Non-pigmented ciliary epithelial cell (primary cell): ENCODE measurements at regions not wholly inside any gene's neighbourhood (a gene's known extent, or its start where the extent isn't known, plus 50 kb on each side); places are given as distances from the start of the nearest gene placed in this dataset.

ENCODE experiments used
- DNase-seq: peaks from one replicate; pipeline ENCODE4 v3.0.0-alpha.2; 2010; ENCODE audit warnings: low read depth

GRCh38 chr11:95549301-95549700 is 240.3 kb downstream of the FAM76B start:
- no peak for DNase-seq

- no peak for DNase-seq
Observed at GRCh38 chr11:95548416-95548815, 241.2 kb downstream of the FAM76B start.

- DNase-seq = no peak
Observed at GRCh38 chr11:95547976-95548375, 241.6 kb downstream of the FAM76B start.

GRCh38 chr11:95547186-95547585 is 242.4 kb downstream of the FAM76B start:
- DNase-seq = no peak

DNA sequence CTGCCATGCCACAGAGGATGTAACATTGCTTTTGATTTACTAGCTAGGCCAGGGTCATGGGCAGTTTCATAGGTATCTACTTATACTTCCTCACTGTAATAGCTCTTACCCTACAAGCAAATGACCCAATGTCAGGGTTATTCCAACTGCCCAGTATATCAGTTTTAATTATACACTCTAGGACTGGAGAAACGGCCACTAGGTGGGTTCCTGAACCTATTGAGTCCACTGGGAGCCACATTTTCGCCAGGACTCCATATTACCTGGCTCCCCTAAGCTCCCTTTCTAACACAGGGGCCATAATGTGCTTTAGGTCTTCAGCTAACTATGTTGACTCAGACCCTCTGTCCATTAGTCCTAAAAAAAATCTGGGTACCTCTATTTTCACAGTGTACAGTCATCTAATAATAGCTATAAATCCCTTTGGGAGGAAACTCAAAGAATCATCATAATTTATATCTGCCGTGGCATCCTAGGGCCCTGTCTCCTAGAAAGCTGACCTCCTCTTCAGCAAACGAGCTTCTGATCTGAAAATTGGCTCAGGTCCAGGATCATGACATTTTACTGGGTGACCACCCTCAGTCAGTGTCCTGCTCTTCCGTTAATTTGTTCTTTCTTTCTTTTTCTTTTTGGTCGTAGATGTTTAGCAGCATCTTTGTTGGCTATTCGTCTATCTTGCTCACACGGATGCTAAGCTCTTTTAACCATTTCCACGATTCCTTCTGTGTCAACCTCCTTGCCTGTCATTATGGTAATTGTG is 244.3 kb downstream of the FAM76B start:
- no peak for DNase-seq

DNA sequence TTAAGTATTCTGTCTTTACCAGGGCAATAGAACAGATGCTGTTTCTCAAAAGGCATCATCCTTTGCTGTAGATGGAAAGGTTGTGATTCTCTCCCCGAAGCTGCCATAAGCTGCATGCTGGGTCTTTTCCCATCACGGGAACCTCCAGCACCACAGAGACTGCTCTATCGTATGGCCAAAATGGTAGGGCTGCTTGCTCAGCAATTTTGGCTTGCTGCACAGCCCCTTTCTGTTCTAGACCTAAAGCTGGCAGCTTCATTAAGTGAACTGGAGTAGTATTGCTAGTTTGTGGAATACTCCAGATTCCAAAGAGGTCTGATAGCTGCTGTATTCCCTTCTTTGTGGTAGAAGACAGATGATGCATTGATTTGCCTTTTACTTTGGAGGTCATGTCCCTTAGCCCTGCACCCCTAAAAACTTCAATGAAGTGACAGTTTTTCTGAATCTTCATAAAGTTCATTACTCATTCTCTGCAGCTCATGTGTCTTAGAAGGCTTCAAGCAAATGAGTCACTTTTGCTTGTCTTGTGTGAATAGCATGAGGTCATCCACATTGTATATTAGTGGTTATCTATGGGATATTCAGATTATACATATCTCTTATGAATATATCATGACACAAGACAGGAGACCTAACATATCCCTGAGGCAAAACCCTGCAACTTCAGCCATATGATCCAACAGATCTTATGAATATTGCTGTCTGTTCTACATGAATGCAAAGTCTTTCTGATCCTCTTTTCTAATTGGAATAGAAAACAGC is 245.3 kb downstream of the FAM76B start:
- no peak for DNase-seq

DNA sequence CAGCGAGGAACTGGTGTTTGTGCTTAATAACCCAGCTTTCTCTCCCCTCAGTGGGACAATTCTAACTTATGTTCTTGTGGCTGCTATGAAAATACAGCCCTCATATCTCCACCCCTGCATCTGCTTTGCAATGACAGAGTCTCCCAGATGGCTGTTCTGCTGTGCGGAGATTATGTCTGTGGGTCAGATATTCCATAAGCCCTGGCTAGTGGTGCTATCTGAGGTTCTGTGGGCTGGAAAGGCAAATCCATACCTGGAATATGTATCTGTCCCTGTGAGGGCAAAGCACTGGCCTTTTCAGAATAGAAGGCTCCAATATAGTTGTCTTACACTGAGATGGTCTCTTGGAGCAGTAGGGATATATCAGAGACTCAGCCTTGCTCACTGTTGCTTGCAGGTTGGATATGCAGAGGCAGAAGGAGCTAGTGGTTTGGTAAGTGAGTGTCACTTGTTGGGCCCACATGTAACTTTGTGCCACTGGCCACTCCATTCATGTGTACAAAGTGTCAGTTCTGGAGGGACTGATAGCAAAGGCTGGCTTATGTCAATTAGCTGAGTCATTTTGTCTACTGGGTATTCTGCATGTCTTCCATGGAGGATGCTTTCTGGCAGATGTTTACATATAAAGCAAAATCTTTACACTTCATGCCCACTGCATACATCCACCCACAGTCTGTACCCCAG is 246.6 kb downstream of the FAM76B start:
- no peak for DNase-seq

DNA sequence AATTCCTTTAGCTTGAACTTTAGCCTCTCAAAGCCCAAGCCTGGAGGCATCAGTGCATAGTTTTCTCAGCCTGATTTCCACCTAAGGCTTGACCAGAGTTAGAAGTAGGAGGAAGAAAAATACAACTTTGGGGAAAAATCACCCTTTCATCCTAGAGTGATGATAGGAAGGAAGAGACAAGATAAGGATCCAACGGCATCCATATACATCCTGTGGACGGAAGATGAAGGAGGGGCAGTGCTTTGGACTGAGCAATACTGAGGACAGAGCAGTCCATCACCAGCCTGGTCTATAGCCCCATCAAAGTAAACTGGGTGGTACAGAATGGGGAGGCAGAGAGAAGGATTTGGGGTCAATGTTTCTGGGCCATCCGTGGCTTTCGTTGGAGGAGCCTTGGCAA is 247.9 kb downstream of the FAM76B start:
- no peak for DNase-seq

- no peak for DNase-seq
Observed at GRCh38 chr11:95536047-95536690, 253.4 kb downstream of the FAM76B start.

- DNase-seq = no peak
Observed at GRCh38 chr11:95534809-95535208, 254.8 kb downstream of the FAM76B start.

DNA sequence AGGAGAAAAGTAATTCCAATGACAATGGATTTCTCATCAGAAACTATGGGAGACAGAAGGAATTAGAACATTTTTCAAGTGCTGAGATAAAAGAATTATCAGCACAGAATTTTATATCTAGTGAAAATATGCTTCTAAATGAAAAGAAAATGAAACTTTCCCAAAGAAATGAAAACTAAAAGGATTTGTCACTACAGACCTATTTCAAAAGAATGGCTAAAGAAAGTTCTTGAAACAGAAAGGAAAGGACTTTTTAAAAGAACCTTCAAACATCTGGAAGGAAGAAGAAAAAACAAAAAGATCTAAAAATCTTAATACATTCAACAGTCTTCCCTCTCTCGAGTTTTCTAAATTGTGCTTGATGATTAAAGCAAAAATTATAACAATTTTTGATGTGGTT is 255.4 kb downstream of the FAM76B start:
- DNase-seq = no peak

- no peak for DNase-seq
Observed at GRCh38 chr11:95531116-95531515, 258.5 kb downstream of the FAM76B start.

- no peak for DNase-seq
Observed at GRCh38 chr11:95524314-95525036, 265.1 kb downstream of the FAM76B start.

- no peak for DNase-seq
Observed at GRCh38 chr11:95522874-95523273, 266.7 kb downstream of the FAM76B start.

DNA sequence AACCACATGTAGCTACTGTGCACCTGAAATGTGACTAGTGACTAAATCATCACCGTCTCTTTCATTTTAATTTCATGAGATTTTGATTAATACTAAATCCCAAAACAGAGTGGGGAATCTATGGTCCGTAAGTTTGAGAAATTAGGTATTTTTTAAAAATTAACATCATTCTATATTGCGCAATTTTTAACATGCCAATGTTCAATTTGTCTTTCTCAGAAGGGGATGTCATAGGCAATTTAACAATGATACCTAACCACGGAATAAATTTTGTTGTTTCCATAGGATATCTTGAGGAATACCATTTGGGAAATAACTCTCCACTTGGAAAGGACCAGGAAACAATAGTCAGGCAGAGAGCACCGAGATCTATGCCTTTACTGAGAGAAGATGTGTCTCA is 267.7 kb downstream of the FAM76B start:
- no peak for DNase-seq

GRCh38 chr11:95521133-95521542 is 268.4 kb downstream of the FAM76B start:
- no peak for DNase-seq

GRCh38 chr11:95520369-95521132 is 269.0 kb downstream of the FAM76B start:
- DNase-seq = no peak

- DNase-seq = no peak
Observed at GRCh38 chr11:95519912-95520311, 269.7 kb downstream of the FAM76B start.

DNA sequence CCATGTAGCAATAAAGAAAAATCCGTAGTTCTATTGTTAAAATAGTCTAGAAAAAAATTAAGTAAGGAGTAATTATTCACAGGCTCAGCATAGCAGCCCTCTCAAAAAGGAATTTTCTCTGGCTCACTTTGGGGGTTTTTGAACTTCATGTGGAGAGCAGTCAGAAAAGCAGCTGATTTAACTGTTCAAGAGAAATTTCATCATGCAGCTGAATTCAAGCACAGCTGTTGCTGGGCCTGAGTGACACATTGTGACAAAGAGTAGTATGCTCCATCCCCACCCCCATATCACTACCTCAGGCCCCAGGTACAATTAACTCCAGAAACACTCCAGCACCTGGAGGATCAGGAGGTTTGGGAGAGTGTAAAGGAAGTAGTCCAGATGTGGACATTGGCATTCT is 272.1 kb downstream of the FAM76B start:
- DNase-seq = no peak

DNA sequence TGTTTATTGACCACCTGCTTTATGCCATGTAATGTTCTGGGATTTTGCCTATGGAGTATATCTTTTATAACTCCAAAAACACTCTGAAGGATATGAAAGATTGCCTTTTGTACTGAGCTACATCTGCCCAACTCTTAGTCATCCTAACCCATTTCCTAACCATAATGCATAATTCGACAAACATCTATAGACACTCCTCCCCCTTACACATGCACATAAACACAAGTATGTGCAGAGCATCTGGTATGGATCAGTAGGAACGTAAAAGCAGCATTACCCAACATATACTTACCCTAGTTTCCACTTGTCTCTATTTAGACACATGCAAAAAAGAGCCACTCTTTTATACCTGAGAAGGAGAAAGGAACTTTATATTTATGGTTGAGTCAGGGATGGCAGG is 272.8 kb downstream of the FAM76B start:
- DNase-seq = no peak

GRCh38 chr11:95516175-95516574 is 273.4 kb downstream of the FAM76B start:
- DNase-seq = no peak
